ENCODE measurements at regions not wholly inside any gene's neighbourhood (a gene's known extent, or its start where the extent isn't known, plus 50 kb on each side); places are given as distances from the start of the nearest gene placed in this dataset.

GRCh38 chr14:42929806-42930480, 1323.3 kb downstream of the LRFN5 start:
- no peaks in the 10 kb centered on the region for H3K36me3 ChIP-seq (ENCODE audit: control insufficient read depth, insufficient read depth, low read length)
- TF ChIP-seq CTCF (IDR thresholded peaks at IDR 0.05; ENCODE audit: insufficient read depth in 1 of 2, low read depth in 1 of 2, low read length in 1 of 2, severe bottlenecking in 1 of 2, unreplicated experiment in 1 of 2) = no peak
- H3K4me3 ChIP-seq (ENCODE audit: low read depth, low read length) = no peak overlapping the region
- Mint-ChIP-seq H3K27me3 (ENCODE audit: insufficient read depth, unreplicated experiment) (no peaks in the 10 kb centered on the region), H3K27ac (ENCODE audit: unreplicated experiment) (no peak overlapping the region), H3K4me1 (ENCODE audit: low read depth, unreplicated experiment) (no peaks in the 10 kb centered on the region), H3K9me3 (ENCODE audit: unreplicated experiment) (no peaks in the 10 kb centered on the region), H3K36me3 (ENCODE audit: insufficient read depth, unreplicated experiment) (no peaks in the 10 kb centered on the region), H3K4me3 (ENCODE audit: unreplicated experiment) (no peak overlapping the region)
- ChIA-PET CTCF (no interaction called here), POLR2A (no interaction called here)
- intact Hi-C loops (cut with micrococcal nuclease; ENCODE audit: unreplicated experiment) = no loop called here
- H3K27me3 ChIP-seq (replicated peaks; ENCODE audit: control insufficient read depth, insufficient read depth, low read length) = no peaks in the 10 kb centered on the region
- H3K9me3 ChIP-seq = no peaks in the 10 kb centered on the region
- H3K4me1 ChIP-seq = no peaks in the 10 kb centered on the region
- no TSS peak for BruUV-seq (replicated peaks)
- DNase-seq = no peak

- Mint-ChIP-seq H3K36me3 (ENCODE audit: insufficient read depth, unreplicated experiment) (no peaks in the 10 kb centered on the region), H3K27me3 (ENCODE audit: insufficient read depth, unreplicated experiment) (no peaks in the 10 kb centered on the region), H3K4me3 (ENCODE audit: unreplicated experiment) (no peak overlapping the region), H3K27ac (ENCODE audit: unreplicated experiment) (no peak overlapping the region), H3K9me3 (ENCODE audit: unreplicated experiment) (no peaks in the 10 kb centered on the region), H3K4me1 (ENCODE audit: low read depth, unreplicated experiment) (no peaks in the 10 kb centered on the region)
- no peaks in the 10 kb centered on the region for H3K27me3 ChIP-seq (replicated peaks; ENCODE audit: control insufficient read depth, insufficient read depth, low read length)
- intact Hi-C loops (cut with micrococcal nuclease; ENCODE audit: unreplicated experiment) = no loop called here
- H3K4me1 ChIP-seq = no peaks in the 10 kb centered on the region
- ChIA-PET POLR2A (no interaction called here), CTCF (no interaction called here)
- TF ChIP-seq CTCF (IDR thresholded peaks at IDR 0.05; ENCODE audit: insufficient read depth in 1 of 2, low read depth in 1 of 2, low read length in 1 of 2, severe bottlenecking in 1 of 2, unreplicated experiment in 1 of 2) = no peak
- DNase-seq = no peak
- H3K9me3 ChIP-seq = no peaks in the 10 kb centered on the region
- H3K36me3 ChIP-seq (ENCODE audit: control insufficient read depth, insufficient read depth, low read length) = no peaks in the 10 kb centered on the region
- BruUV-seq (replicated peaks) = no TSS peak
- H3K4me3 ChIP-seq (ENCODE audit: low read depth, low read length) = no peak overlapping the region
Observed at GRCh38 chr14:42927313-42927712, 1320.6 kb downstream of the LRFN5 start.

DNA sequence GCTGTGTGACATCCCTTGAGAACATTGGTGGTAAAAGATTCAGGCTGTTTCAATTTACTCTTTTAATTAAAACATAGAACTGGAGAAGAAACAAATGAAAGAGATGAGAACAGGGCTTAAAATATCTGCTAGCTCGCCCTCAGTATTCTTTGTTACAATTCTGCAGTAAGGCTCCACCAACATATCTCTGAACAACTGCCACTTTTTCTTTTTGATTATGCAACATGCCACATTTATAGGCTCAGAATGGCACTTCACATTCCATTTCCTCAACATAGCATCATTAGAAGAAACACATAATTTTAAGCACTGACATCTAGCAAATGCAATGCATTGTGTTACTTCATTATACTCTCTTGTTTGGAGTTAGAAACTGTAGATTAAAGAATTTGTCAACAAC, 1315.2 kb downstream of the LRFN5 start:
- Histone ChIP-seq H3K4me3 (ENCODE audit: low read depth, low read length) (no peak overlapping the region), H3K9me3 (no peaks in the 10 kb centered on the region), H3K36me3 (ENCODE audit: control insufficient read depth, insufficient read depth, low read length) (no peaks in the 10 kb centered on the region), H3K27me3 (replicated peaks; ENCODE audit: control insufficient read depth, insufficient read depth, low read length) (no peaks in the 10 kb centered on the region), H3K4me1 (no peaks in the 10 kb centered on the region)
- no peak overlapping the region for H3K27ac Mint-ChIP-seq (ENCODE audit: unreplicated experiment)
- ChIA-PET CTCF (no interaction called here), POLR2A (no interaction called here)
- intact Hi-C loops (cut with micrococcal nuclease; ENCODE audit: unreplicated experiment) = no loop called here
- DNase-seq = no peak
- no peaks in the 10 kb centered on the region for H3K36me3 Mint-ChIP-seq (ENCODE audit: insufficient read depth, unreplicated experiment)
- BruUV-seq (replicated peaks) = no TSS peak
- no peaks in the 10 kb centered on the region for H3K9me3 Mint-ChIP-seq (ENCODE audit: unreplicated experiment)
- no peak overlapping the region for H3K4me3 Mint-ChIP-seq (ENCODE audit: unreplicated experiment)
- no peak for TF ChIP-seq CTCF (IDR thresholded peaks at IDR 0.05; ENCODE audit: insufficient read depth in 1 of 2, low read depth in 1 of 2, low read length in 1 of 2, severe bottlenecking in 1 of 2, unreplicated experiment in 1 of 2)
- H3K27me3 Mint-ChIP-seq (ENCODE audit: insufficient read depth, unreplicated experiment) = no peaks in the 10 kb centered on the region
- no peaks in the 10 kb centered on the region for H3K4me1 Mint-ChIP-seq (ENCODE audit: low read depth, unreplicated experiment)

Measured in Caco-2 (cell line).